ENCODE measurements at regions not wholly inside any gene's neighbourhood (a gene's known extent, or its start where the extent isn't known, plus 50 kb on each side); places are given as distances from the start of the nearest gene placed in this dataset.
A peak's percentile ranks its signal among the peaks of the same experiment; 100 is the strongest.
"Not testable (repeated sequence)": the region's sequence is repeated elsewhere in the genome, so short reads cannot be mapped to it uniquely, and the experiment has no call there.

- CTCF ChIA-PET: no interaction called here
- intact Hi-C loops (cut with micrococcal nuclease; ENCODE audit: unreplicated experiment): no loop called here
Measured at GRCh38 chr17:20941872-20942271, 100.9 kb downstream of the USP22 start.

GRCh38 chr17:20944014-20944865 lies 98.6 kb downstream of the USP22 start:
- DNase-seq: peak; percentile 63 to 74
- Histone ChIP-seq H3K9me3 (no peaks in the 10 kb centered on the region), H3K4me1 (no peaks in the 10 kb centered on the region), H3K27me3 (replicated peaks; ENCODE audit: control insufficient read depth, insufficient read depth, low read length) (no peaks in the 10 kb centered on the region), H3K4me3 (ENCODE audit: low read depth, low read length) (no peak overlapping the region), H3K36me3 (ENCODE audit: control insufficient read depth, insufficient read depth, low read length) (no peaks in the 10 kb centered on the region)
- Mint-ChIP-seq H3K36me3 (ENCODE audit: insufficient read depth, unreplicated experiment) (no peaks in the 10 kb centered on the region), H3K9me3 (ENCODE audit: unreplicated experiment) (no peaks in the 10 kb centered on the region), H3K27me3 (ENCODE audit: insufficient read depth, unreplicated experiment) (peaks cover 3% of the 10 kb centered on the region), H3K4me3 (ENCODE audit: unreplicated experiment) (no peak overlapping the region), H3K4me1 (ENCODE audit: low read depth, unreplicated experiment) (peaks cover 6% of the 10 kb centered on the region), H3K27ac (ENCODE audit: unreplicated experiment) (no peak overlapping the region)
- intact Hi-C loops (cut with micrococcal nuclease; ENCODE audit: unreplicated experiment): loop anchor here (1.0 kb wide), 2 partner anchors 44 to 49 kb away; no protein-coding TSS in a partner anchor
- TF ChIP-seq CTCF (IDR thresholded peaks at IDR 0.05; ENCODE audit: insufficient read depth in 1 of 2, low read depth in 1 of 2, low read length in 1 of 2, severe bottlenecking in 1 of 2, unreplicated experiment in 1 of 2): peak; percentile 73 to 89
- CTCF ChIA-PET: interaction anchor here (0.6 to 1.9 kb wide), 5 partner anchors 35 to 66 kb away, joined by 3 to 19 read pairs (median 3); no protein-coding TSS in a partner anchor
- BruUV-seq (replicated peaks): no TSS peak
- POLR2A ChIA-PET: no interaction called here

More at GRCh38 chr17:20941872-20942271, 100.9 kb downstream of the USP22 start:
- Mint-ChIP-seq H3K27me3 (ENCODE audit: insufficient read depth, unreplicated experiment) (peaks cover 3% of the 10 kb centered on the region), H3K4me1 (ENCODE audit: low read depth, unreplicated experiment) (peaks cover 11% of the 10 kb centered on the region), H3K9me3 (ENCODE audit: unreplicated experiment) (no peaks in the 10 kb centered on the region), H3K4me3 (ENCODE audit: unreplicated experiment) (no peak overlapping the region), H3K27ac (ENCODE audit: unreplicated experiment) (no peak overlapping the region), H3K36me3 (ENCODE audit: insufficient read depth, unreplicated experiment) (peaks cover 4% of the 10 kb centered on the region)
- Histone ChIP-seq H3K9me3 (no peaks in the 10 kb centered on the region), H3K27me3 (replicated peaks; ENCODE audit: control insufficient read depth, insufficient read depth, low read length) (no peaks in the 10 kb centered on the region), H3K36me3 (ENCODE audit: control insufficient read depth, insufficient read depth, low read length) (no peaks in the 10 kb centered on the region), H3K4me1 (peaks cover 5% of the 10 kb centered on the region), H3K4me3 (ENCODE audit: low read depth, low read length) (no peak overlapping the region)
- POLR2A ChIA-PET: no interaction called here
- BruUV-seq (replicated peaks): no TSS peak
- DNase-seq: no peak
- TF ChIP-seq CTCF (IDR thresholded peaks at IDR 0.05; ENCODE audit: insufficient read depth in 1 of 2, low read depth in 1 of 2, low read length in 1 of 2, severe bottlenecking in 1 of 2, unreplicated experiment in 1 of 2): no peak

GRCh38 chr17:20947708-20948107 lies 95.1 kb downstream of the USP22 start:
- H3K27ac Mint-ChIP-seq (ENCODE audit: unreplicated experiment); DNase-seq; H3K9me3 ChIP-seq; H3K9me3 Mint-ChIP-seq (ENCODE audit: unreplicated experiment); H3K36me3 Mint-ChIP-seq (ENCODE audit: insufficient read depth, unreplicated experiment); POLR2A ChIA-PET; BruUV-seq (replicated peaks); H3K27me3 Mint-ChIP-seq (ENCODE audit: insufficient read depth, unreplicated experiment); H3K4me3 ChIP-seq (ENCODE audit: low read depth, low read length); CTCF ChIA-PET; H3K4me3 Mint-ChIP-seq (ENCODE audit: unreplicated experiment); intact Hi-C loops (cut with micrococcal nuclease; ENCODE audit: unreplicated experiment); H3K36me3 ChIP-seq (ENCODE audit: control insufficient read depth, insufficient read depth, low read length); H3K27me3 ChIP-seq (replicated peaks; ENCODE audit: control insufficient read depth, insufficient read depth, low read length); H3K4me1 ChIP-seq: not testable (repeated sequence)
- peaks cover 21% of the 10 kb centered on the region for H3K4me1 Mint-ChIP-seq (ENCODE audit: low read depth, unreplicated experiment)
